Mesodermal cell (in vitro differentiated cells): ENCODE measurements at regions not wholly inside any gene's neighbourhood (a gene's known extent, or its start where the extent isn't known, plus 50 kb on each side); places are given as distances from the start of the nearest gene placed in this dataset.

Experiments
- H3K27ac ChIP-seq: 2 replicates; pipeline ENCODE4 v1.7.0; 2013; ENCODE audit warnings: mild to moderate bottlenecking, low read depth, low read length, moderate library complexity; ENCODE audit not compliant: severe bottlenecking
- H3K36me3 ChIP-seq: 2 replicates; pipeline ENCODE4 v1.7.1; 2013; ENCODE audit warnings: mild to moderate bottlenecking, low read length, moderate library complexity; ENCODE audit not compliant: control insufficient read depth, insufficient read depth
- H3K4me1 ChIP-seq: one replicate; pipeline ENCODE4 v1.7.1; 2013; ENCODE audit warnings: mild to moderate bottlenecking, low read length; ENCODE audit not compliant: insufficient read depth, control insufficient read depth, poor library complexity, severe bottlenecking
- H3K4me3 ChIP-seq: 2 replicates; pipeline ENCODE4 v1.7.0; 2013; ENCODE audit warnings: low read length, control low read depth, mild to moderate bottlenecking; ENCODE audit not compliant: insufficient read depth, poor library complexity, severe bottlenecking; ENCODE audit errors: extremely low read depth
- H3K9me3 ChIP-seq: 2 replicates; pipeline ENCODE4 v1.7.1; 2013; ENCODE audit warnings: mild to moderate bottlenecking, low read length, moderate library complexity; ENCODE audit not compliant: control insufficient read depth
- WGBS, 2 experiments: methylation state at CpG; one replicate each; pipeline ENCODE4 v1.1.5; 2013; ENCODE audit warnings: missing lambda C conversion rate in 2 of 2; ENCODE audit not compliant: insufficient coverage in 2 of 2; 5-methylcytosine and 5-hydroxymethylcytosine counted together

DNA sequence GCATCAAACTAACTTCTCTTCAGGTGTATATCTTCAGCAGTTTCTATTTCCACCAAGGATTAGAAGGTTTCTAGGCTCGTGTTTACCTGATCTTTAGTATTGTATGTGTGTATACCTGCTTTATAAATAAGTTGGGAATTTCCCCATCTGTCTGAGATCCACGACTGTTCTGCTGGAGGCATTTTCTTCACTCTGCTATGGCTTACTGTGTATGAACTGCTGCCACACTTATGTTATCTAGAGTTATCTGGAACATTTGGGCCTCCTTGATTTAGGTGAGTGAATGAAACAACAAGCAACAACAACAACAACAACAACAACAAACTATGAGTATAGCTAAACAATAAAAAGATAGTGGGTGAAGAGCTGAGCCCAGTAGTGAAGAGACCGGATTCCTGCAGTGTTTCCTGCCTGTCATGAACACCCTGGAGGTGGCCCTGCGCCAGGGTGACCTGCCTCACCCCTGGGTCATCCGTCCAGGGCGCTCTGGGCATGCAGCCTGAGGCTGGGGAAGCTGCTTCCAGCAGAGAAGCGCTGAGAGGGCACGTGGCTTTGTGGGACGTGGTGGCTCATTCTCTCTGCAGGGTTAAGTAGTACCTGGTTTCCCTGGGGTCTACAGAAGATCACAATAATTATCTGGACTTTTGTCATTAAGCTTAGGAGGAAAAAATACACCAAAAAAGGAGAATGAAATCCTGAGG is 56.1 kb upstream of the GATA6 start:
- Histone ChIP-seq H3K36me3 (no peaks in the 10 kb centered on the region), H3K4me3 (no peak overlapping the region), H3K27ac (no peak overlapping the region), H3K9me3 (no peaks in the 10 kb centered on the region), H3K4me1 (no peaks in the 10 kb centered on the region)
- WGBS, 2 experiments, result 87 to 92% methylated on average over 7 of the region's 9 CpGs

DNA sequence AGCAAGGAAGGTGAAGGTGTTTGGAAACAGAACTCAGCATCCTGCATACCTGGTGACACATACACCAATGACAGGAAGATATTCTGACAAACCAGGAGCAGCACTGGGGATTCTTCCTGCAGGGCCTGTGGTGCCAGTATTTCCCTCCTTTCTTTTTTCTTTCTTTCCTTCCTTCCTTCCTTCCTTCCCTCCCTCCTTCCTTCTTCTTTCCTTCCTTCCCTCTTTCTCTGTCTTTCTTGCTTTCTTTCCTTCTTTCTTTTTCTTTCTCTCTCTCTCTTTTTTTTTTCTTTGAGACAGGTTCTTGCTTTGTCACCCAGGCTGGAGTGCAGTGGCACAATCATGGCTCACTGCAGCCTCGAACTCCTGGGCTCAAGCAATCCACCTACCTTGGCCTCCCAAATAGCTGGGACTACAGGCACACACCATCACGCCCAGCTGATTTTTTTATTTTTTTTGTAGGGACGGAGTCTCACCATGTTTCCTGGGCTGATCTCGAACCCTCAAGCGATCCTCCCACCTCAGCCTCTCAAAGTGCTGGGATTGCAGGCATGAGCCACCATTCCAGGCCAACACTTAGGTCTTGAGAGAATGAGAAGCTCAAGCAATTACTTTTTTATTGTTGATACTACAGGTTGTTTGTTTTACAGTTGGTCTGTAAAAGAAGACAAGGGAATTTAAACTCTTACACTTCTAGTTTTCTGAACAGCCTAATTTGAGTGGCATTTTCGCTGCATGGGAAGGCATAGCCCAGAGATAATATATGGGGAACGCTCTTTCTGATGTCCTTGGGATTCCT is 54.7 kb upstream of the GATA6 start:
- H3K36me3 ChIP-seq, result no peaks in the 10 kb centered on the region
- 90 to 94% methylated on average over 2 to 4 of the region's 7 CpGs for WGBS, 2 experiments
- H3K27ac ChIP-seq, result no peak overlapping the region
- H3K4me1 ChIP-seq, result no peaks in the 10 kb centered on the region
- no peak overlapping the region for H3K4me3 ChIP-seq
- H3K9me3 ChIP-seq, result no peaks in the 10 kb centered on the region

DNA sequence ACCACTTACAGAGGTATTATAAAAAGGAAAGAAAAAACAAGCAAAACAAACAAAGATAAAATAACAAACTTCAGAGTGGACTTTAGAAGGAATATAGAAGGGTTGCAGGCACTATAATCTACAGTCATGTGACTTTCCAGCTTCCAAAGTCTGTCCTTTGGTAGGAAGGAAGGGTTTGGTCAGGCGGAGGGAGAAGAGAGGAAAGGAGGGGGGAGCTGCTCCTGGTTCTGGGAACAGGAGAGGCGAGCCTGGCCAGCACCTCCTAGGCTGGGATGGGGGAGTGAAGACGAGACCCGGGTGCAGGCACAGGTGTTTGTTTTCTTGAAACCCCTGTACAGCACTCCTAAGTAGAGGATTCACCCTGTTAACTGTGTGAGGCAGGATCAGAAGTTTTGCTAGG is 53.8 kb upstream of the GATA6 start:
- Histone ChIP-seq H3K9me3 (peaks cover 3% of the 10 kb centered on the region), H3K4me1 (no peaks in the 10 kb centered on the region), H3K27ac (no peak overlapping the region), H3K36me3 (no peaks in the 10 kb centered on the region), H3K4me3 (no peak overlapping the region)
- WGBS, 2 experiments, result 75 to 80% methylated on average over 1 to 4 of the region's 4 CpGs
